ENCODE measurements at regions not wholly inside any gene's neighbourhood (a gene's known extent, or its start where the extent isn't known, plus 50 kb on each side); places are given as distances from the start of the nearest gene placed in this dataset.

GRCh38 chr13:70385852-70386251, 277.6 kb upstream of the KLHL1 start:
- DNase-seq (ENCODE audit: low read depth) (no peak), FAIRE-seq (no peak)
- Histone ChIP-seq H3K27ac (ENCODE audit: low read depth, low read length) (no peak overlapping the region), H3K79me2 (ENCODE audit: insufficient read depth, low read length) (no peaks in the 10 kb centered on the region), H3K27me3 (ENCODE audit: insufficient read depth, low read length) (no peaks in the 10 kb centered on the region), H3K36me3 (ENCODE audit: insufficient read depth, low read length) (no peaks in the 10 kb centered on the region), H2AFZ (ENCODE audit: low read depth, low read length) (no peak overlapping the region), H3K9ac (ENCODE audit: low read length) (no peak overlapping the region), H3K9me3 (ENCODE audit: insufficient read depth, low read depth, low read length) (no peaks in the 10 kb centered on the region), H3K4me2 (ENCODE audit: low read length) (no peak overlapping the region), H4K20me1 (ENCODE audit: insufficient read depth, low read length) (no peaks in the 10 kb centered on the region), H3K4me1 (ENCODE audit: insufficient read depth, low read length) (no peaks in the 10 kb centered on the region), H3K4me3 (ENCODE audit: insufficient read depth, low read depth, low read length) (no peak overlapping the region)
- Mint-ChIP-seq H3K9me3 (ENCODE audit: unreplicated experiment) (peaks cover 3% of the 10 kb centered on the region), H3K36me3 (ENCODE audit: low read depth, unreplicated experiment) (no peaks in the 10 kb centered on the region), H3K4me3 (ENCODE audit: unreplicated experiment) (no peak overlapping the region), H3K27me3 (ENCODE audit: low read depth, unreplicated experiment) (no peaks in the 10 kb centered on the region), H3K4me1 (ENCODE audit: low read depth, unreplicated experiment) (no peaks in the 10 kb centered on the region), H3K27ac (ENCODE audit: unreplicated experiment) (no peak overlapping the region)
- no peak for TF ChIP-seq CTCF (IDR thresholded peaks at IDR 0.05; ENCODE audit: insufficient read depth, low read depth, low read length)
- TF ChIP-seq EZH2 (IDR thresholded peaks at IDR 0.05; ENCODE audit: insufficient read depth, low read length): no peak

- no peak overlapping the region for H2AFZ ChIP-seq (ENCODE audit: low read depth, low read length)
- Mint-ChIP-seq H3K4me3 (ENCODE audit: unreplicated experiment) (no peak overlapping the region), H3K4me1 (ENCODE audit: low read depth, unreplicated experiment) (no peaks in the 10 kb centered on the region)
Observed at GRCh38 chr13:70384156-70384555, 275.9 kb upstream of the KLHL1 start.

More at GRCh38 chr13:70384156-70384555, 275.9 kb upstream of the KLHL1 start:
- peaks cover 3% of the 10 kb centered on the region for H3K9me3 Mint-ChIP-seq (ENCODE audit: unreplicated experiment)
- DNase-seq (ENCODE audit: low read depth) (no peak), FAIRE-seq (no peak)
- no peaks in the 10 kb centered on the region for H3K9me3 ChIP-seq (ENCODE audit: insufficient read depth, low read depth, low read length)
- H3K4me1 ChIP-seq (ENCODE audit: insufficient read depth, low read length): no peaks in the 10 kb centered on the region
- no peaks in the 10 kb centered on the region for H3K79me2 ChIP-seq (ENCODE audit: insufficient read depth, low read length)
- H4K20me1 ChIP-seq (ENCODE audit: insufficient read depth, low read length): no peaks in the 10 kb centered on the region
- no peak overlapping the region for H3K27ac Mint-ChIP-seq (ENCODE audit: unreplicated experiment)
- no peak overlapping the region for H3K4me3 ChIP-seq (ENCODE audit: insufficient read depth, low read depth, low read length)
- no peak overlapping the region for H3K27ac ChIP-seq (ENCODE audit: low read depth, low read length)
- H3K9ac ChIP-seq (ENCODE audit: low read length): no peak overlapping the region
- TF ChIP-seq CTCF (IDR thresholded peaks at IDR 0.05; ENCODE audit: insufficient read depth, low read depth, low read length): no peak
- TF ChIP-seq EZH2 (IDR thresholded peaks at IDR 0.05; ENCODE audit: insufficient read depth, low read length): no peak
- no peaks in the 10 kb centered on the region for H3K27me3 Mint-ChIP-seq (ENCODE audit: low read depth, unreplicated experiment)
- H3K27me3 ChIP-seq (ENCODE audit: insufficient read depth, low read length): no peaks in the 10 kb centered on the region
- H3K36me3 ChIP-seq (ENCODE audit: insufficient read depth, low read length): no peaks in the 10 kb centered on the region
- H3K4me2 ChIP-seq (ENCODE audit: low read length): no peak overlapping the region
- no peaks in the 10 kb centered on the region for H3K36me3 Mint-ChIP-seq (ENCODE audit: low read depth, unreplicated experiment)

Data from astrocyte (in vitro differentiated cells and primary cell).